SU-DHL-6 (cell line): ENCODE measurements at regions not wholly inside any gene's neighbourhood (a gene's known extent, or its start where the extent isn't known, plus 50 kb on each side); places are given as distances from the start of the nearest gene placed in this dataset.

ENCODE experiments used
- EZH2phosphoT487 ChIP-seq: fragments of 200-600 bp; sonication (generic), shearing (Covaris generic); conservative IDR thresholded peaks from 2 replicates; pipeline ENCODE4 v1.6.1; 2018; ENCODE audit warnings: mild to moderate bottlenecking, antibody characterized with exemption, low read length, moderate library complexity, mixed read lengths
- TF ChIP-seq, protein P1 (sequence below): fragments of 200-600 bp; sonication (generic); IDR thresholded peaks from one replicate; pipeline ENCODE4 v1.5.1; 2017; ENCODE audit warnings: antibody characterized with exemption, mild to moderate bottlenecking, low read length, moderate library complexity; ENCODE audit not compliant: insufficient read depth, poor library complexity, severe bottlenecking

DNA sequence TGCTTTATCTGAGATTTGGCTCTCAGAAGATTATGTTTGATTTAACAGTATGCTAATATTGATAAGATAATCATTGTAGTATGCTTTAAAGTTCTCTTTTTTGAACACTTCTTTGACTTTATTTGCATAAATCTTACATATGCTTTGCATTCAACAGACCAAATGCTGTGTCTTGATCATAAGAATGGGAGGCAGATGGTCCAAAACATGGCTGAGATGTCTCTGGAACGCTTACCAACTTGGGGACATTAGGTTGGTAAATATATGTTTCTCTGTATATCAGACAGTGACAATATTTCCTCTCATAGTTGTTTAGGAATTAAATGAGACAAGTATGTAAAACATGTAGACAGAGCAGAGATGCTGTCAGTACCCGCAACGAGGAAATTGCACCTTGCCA is 197.9 kb upstream of the CTNND2 start:
- no peak for TF ChIP-seq EZH2phosphoT487
- TF ChIP-seq, protein P1, sequence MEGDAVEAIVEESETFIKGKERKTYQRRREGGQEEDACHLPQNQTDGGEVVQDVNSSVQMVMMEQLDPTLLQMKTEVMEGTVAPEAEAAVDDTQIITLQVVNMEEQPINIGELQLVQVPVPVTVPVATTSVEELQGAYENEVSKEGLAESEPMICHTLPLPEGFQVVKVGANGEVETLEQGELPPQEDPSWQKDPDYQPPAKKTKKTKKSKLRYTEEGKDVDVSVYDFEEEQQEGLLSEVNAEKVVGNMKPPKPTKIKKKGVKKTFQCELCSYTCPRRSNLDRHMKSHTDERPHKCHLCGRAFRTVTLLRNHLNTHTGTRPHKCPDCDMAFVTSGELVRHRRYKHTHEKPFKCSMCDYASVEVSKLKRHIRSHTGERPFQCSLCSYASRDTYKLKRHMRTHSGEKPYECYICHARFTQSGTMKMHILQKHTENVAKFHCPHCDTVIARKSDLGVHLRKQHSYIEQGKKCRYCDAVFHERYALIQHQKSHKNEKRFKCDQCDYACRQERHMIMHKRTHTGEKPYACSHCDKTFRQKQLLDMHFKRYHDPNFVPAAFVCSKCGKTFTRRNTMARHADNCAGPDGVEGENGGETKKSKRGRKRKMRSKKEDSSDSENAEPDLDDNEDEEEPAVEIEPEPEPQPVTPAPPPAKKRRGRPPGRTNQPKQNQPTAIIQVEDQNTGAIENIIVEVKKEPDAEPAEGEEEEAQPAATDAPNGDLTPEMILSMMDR = no peak
